ENCODE measurements at regions not wholly inside any gene's neighbourhood (a gene's known extent, or its start where the extent isn't known, plus 50 kb on each side); places are given as distances from the start of the nearest gene placed in this dataset.
"Not testable (repeated sequence)": the region's sequence is repeated elsewhere in the genome, so short reads cannot be mapped to it uniquely, and the experiment has no call there.

DNA sequence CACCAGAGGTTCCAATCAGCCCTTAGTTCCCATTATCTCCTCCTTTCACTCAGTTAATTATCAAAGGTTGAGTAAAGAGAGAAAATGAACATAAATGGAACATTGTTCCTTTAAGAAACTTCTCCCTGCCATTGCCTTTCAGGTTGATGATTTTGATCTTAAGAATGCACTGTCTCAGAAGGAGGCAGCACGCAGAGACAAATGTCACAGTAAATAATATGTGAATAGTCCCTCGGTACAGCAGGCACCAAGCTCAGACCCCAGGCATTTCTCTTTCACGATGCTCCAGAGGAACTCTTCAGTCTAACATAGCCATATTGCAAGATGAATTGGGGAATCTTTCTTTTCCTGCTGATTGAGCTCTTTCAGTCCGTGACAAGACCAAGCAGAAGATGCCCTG, 435.3 kb upstream of the SPTLC3 start:
- H3K4me3 ChIP-seq (ENCODE audit: low read depth, low read length): no peak overlapping the region
- no peak for DNase-seq (ENCODE audit: low read depth)
- TF ChIP-seq, protein P1, sequence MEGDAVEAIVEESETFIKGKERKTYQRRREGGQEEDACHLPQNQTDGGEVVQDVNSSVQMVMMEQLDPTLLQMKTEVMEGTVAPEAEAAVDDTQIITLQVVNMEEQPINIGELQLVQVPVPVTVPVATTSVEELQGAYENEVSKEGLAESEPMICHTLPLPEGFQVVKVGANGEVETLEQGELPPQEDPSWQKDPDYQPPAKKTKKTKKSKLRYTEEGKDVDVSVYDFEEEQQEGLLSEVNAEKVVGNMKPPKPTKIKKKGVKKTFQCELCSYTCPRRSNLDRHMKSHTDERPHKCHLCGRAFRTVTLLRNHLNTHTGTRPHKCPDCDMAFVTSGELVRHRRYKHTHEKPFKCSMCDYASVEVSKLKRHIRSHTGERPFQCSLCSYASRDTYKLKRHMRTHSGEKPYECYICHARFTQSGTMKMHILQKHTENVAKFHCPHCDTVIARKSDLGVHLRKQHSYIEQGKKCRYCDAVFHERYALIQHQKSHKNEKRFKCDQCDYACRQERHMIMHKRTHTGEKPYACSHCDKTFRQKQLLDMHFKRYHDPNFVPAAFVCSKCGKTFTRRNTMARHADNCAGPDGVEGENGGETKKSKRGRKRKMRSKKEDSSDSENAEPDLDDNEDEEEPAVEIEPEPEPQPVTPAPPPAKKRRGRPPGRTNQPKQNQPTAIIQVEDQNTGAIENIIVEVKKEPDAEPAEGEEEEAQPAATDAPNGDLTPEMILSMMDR (IDR thresholded peaks at IDR 0.05; ENCODE audit: insufficient read depth, low read depth, low read length, missing control alignments): no peak

DNA sequence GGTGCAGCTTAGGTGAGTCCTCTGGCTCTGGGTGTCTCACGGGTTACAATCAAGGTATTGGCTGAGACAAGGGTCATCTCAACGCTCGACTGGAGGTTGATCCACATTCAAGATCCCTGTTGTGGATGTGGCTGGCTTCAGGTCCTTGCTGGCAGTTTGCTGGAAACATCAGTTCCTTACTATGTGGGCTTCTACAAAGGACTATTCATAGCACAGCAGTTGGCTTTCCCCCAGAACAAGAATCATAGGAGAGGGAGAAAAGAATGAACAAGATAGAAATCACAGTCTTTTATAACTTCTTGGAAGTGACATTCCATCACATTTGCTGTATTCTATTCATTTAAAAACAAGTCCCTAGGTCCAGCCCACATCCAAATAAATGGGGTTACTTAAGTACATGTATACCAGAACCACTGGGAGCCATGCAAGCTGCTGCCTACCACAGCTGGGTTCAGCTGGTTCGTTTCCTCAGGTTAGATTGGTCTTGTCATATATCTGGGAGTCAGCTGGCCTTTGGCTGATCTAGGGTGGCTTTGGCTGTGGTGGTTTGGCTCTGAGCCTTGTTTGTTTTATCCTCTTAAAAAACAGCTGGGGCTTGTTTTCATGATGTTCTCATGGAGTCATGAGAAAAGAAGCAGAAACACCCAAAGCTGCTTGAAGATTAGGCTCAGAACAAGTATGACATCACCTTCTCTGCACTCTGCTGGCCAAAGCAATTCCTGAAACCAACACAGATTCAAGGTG, 433.2 kb upstream of the SPTLC3 start:
- no peak overlapping the region for H3K4me3 ChIP-seq (ENCODE audit: low read depth, low read length)
- TF ChIP-seq, protein P1 (IDR thresholded peaks at IDR 0.05; ENCODE audit: insufficient read depth, low read depth, low read length, missing control alignments): no peak
- no peak for DNase-seq (ENCODE audit: low read depth)

DNA sequence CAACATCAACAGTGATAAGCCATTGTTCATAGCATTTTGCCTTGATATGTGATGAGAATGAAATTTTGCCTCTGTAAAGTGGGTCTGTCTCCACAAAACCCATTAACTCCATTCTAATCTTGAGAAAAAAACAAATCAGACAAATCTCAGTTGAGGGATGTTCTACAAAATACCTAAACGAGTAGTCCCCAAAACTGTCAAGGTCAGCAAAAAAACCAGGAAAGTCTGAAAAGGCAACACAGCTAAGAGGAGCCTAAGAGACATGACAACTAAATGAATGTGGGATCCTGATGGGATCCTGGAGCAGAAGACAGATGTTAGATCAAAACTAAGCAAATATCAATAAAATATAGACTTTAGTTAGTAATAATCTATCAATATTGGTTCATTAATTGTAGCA, 431.6 kb upstream of the SPTLC3 start:
- DNase-seq (ENCODE audit: low read depth): no peak
- H3K4me3 ChIP-seq (ENCODE audit: low read depth, low read length): no peak overlapping the region
- TF ChIP-seq, protein P1 (IDR thresholded peaks at IDR 0.05; ENCODE audit: insufficient read depth, low read depth, low read length, missing control alignments): no peak

DNA sequence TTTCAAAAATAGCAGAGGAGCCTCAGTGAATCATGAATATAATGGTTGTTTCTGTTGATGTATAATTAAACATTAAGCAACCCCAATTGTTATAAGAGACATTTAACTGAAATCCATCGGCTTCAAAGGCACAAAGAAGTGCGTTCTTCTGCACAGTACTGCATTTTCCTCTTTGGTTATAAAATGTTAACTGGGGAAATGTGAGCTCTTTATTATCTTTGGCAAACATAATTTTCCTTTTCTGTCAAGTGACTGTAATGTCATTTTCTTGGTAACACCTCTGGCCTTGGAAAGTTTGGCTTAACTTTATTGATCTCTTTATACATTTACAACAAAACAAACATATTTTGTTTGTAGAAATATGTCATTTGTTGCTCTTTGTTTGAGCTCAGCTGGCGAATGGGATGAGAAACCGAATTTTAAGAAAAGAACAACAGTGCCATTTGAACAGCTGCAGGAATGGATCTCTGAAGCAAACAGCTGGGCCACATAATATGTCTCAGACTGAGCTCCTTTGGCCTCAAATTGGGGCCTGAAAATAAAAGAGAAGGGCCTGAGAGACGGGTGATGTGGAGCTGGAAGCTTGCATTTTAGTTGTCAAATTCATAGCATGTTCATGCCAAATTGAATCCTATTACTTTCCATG, 427.0 kb upstream of the SPTLC3 start:
- TF ChIP-seq, protein P1 (IDR thresholded peaks at IDR 0.05; ENCODE audit: insufficient read depth, low read depth, low read length, missing control alignments): no peak
- DNase-seq (ENCODE audit: low read depth): no peak
- no peak overlapping the region for H3K4me3 ChIP-seq (ENCODE audit: low read depth, low read length)

DNA sequence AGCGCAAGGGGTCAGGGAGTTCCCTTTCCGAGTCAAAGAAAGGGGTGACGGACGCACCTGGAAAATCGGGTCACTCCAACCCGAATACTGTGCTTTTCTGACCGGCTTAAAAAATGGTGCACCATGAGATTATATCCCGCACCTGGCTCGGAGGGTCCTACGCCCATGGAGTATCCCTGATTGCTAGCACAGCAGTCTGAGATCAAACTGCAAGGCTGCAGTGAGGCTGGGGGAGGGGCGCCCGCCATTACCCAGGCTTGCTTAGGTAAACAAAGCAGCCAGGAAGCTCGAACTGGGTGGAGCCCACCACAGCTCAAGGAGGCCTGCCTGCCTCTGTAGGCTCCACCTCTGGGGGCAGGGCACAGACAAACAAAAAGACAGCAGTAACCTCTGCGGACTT, 426.1 kb upstream of the SPTLC3 start:
- not testable (repeated sequence) for DNase-seq (ENCODE audit: low read depth); H3K4me3 ChIP-seq (ENCODE audit: low read depth, low read length)

DNA sequence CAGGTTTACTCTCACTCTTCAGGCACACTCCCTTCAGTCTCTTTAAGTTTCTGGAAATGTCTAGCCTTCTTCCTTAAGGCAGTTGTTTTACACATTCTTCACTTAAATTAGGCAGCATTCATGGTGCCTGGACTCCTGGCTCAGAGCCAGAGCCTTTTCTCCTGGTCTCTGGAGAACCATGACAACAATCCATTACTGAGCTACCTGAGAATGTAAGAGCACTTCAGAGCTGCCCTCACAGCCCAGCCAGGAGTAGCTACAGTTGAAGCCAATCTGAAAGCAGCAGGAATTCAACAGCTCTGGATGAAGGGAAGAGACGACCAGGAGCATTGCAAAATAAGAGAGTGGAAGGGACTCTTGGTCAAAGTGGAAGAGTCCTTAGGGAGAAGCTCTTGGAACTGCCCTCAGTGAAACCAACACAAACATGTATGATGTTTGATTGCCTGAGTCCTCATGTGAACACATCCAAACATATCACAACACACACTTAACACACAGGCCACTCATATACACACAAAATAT, 416.8 kb upstream of the SPTLC3 start:
- TF ChIP-seq, protein P1 (IDR thresholded peaks at IDR 0.05; ENCODE audit: insufficient read depth, low read depth, low read length, missing control alignments): no peak
- no peak overlapping the region for H3K4me3 ChIP-seq (ENCODE audit: low read depth, low read length)
- DNase-seq (ENCODE audit: low read depth): no peak

DNA sequence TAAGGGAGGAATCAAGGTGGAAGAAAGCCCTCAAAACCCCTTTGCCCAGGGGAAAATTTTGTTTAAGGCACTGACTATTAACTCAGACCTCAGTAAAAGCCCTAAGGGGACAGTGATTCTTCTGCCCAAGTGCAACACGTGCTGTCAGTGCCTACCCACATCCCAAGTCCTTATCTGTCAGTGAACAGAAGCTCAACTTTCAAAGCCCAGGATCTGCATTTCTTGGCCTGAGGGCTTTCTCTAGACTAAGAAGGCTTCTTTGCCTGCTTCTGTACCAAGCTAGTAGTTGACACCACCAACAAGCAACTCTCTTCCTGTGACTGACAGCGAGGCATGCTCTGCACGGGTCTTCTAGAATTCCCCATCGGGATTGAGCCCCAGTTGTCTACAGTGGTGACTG, 416.0 kb upstream of the SPTLC3 start:
- TF ChIP-seq, protein P1 (IDR thresholded peaks at IDR 0.05; ENCODE audit: insufficient read depth, low read depth, low read length, missing control alignments): no peak
- DNase-seq (ENCODE audit: low read depth): no peak
- H3K4me3 ChIP-seq (ENCODE audit: low read depth, low read length): no peak overlapping the region
